Panc1 (cell line): ENCODE measurements at regions not wholly inside any gene's neighbourhood (a gene's known extent, or its start where the extent isn't known, plus 50 kb on each side); places are given as distances from the start of the nearest gene placed in this dataset.

Source experiments
- ATAC-seq: fragments of 200-7000 bp; cut with Tn5 transposase; 2 replicates; pipeline ENCODE4 v1.9.1; 2020; ENCODE audit warnings: mild to moderate bottlenecking, moderate library complexity
- BruUV-seq: library from RNA; stranded (reverse); fragments of 400-500 nt; replicated peaks from 2 replicates; lab custom pipeline; 2021; lab: Mats Ljungman, UMichigan
- CTCF ChIA-PET: fragments of 300-600 bp; sonication (Branson Sonifier 250); formaldehyde crosslinking; loops from one replicate; lab custom pipeline; 2022; ENCODE audit warnings: antibody characterized with exemption; lab: Charles Lee
- POLR2A ChIA-PET: fragments of 300-600 bp; sonication (Branson Sonifier 250); formaldehyde crosslinking; loops from one replicate; lab custom pipeline; 2022; ENCODE audit warnings: antibody characterized with exemption; lab: Charles Lee
- DNase-seq: peaks from one replicate; pipeline ENCODE4 v3.0.0-alpha.2; 2010; ENCODE audit warnings: low read depth, low spot score
- H3K27ac ChIP-seq: 2 replicates; pipeline ENCODE4 v1.5.1; 2011; ENCODE audit warnings: mild to moderate bottlenecking, low read length, inconsistent platforms
- H3K27me3 ChIP-seq: fragments of 200-500 bp; sonication (Bioruptor generic); 2 replicates; pipeline ENCODE4 v1.6.0; 2014; ENCODE audit warnings: low read length, inconsistent platforms; ENCODE audit not compliant: control insufficient read depth, insufficient read depth
- H3K36me3 ChIP-seq: fragments of 200-500 bp; sonication (Bioruptor generic); 2 replicates; pipeline ENCODE4 v1.5.1; 2014; ENCODE audit warnings: inconsistent platforms, mild to moderate bottlenecking, low read length, moderate library complexity; ENCODE audit not compliant: control insufficient read depth, insufficient read depth
- H3K4me1 ChIP-seq: 2 replicates; pipeline ENCODE4 v1.5.1; 2011; ENCODE audit warnings: inconsistent platforms, mild to moderate bottlenecking, low read length, moderate library complexity; ENCODE audit not compliant: control insufficient read depth, insufficient read depth
- H3K4me3 ChIP-seq, 2 experiments: 2 replicates each; pipeline ENCODE4 v1.5.1; 2011 to 2012; ENCODE audit warnings: low read depth in 2 of 2, low read length in 2 of 2, mild to moderate bottlenecking in 2 of 2, inconsistent platforms in 1 of 2, moderate library complexity in 1 of 2
- H3K9me3 ChIP-seq: fragments of 200-500 bp; sonication (Bioruptor generic); 2 replicates; pipeline ENCODE4 v1.5.1; 2014; ENCODE audit warnings: low read depth, mild to moderate bottlenecking, inconsistent platforms, low read length, moderate library complexity; ENCODE audit not compliant: control insufficient read depth, insufficient read depth
- POLR2AphosphoS5 ChIP-seq: IDR thresholded peaks from 2 replicates; pipeline ENCODE4 v1.6.1; 2012; ENCODE audit warnings: mild to moderate bottlenecking, low read depth, low read length, moderate library complexity
- SIN3A ChIP-seq: IDR thresholded peaks from 2 replicates; pipeline ENCODE4 v1.6.1; 2012; ENCODE audit warnings: low read depth, mild to moderate bottlenecking, low read length, moderate library complexity, borderline replicate concordance; ENCODE audit not compliant: insufficient read depth
- TCF7L2 ChIP-seq: IDR thresholded peaks from 2 replicates; pipeline ENCODE4 v1.6.1; 2011; ENCODE audit warnings: mild to moderate bottlenecking, low read depth, low read length, inconsistent platforms
- in situ Hi-C: cut with HindIII; loops from 2 replicates; pipeline ENCODE4 v1.10.0; 2016; ENCODE audit warnings: low sequenced_read_pairs, low pct_unique_long_range_greater_than_20kb
- intact Hi-C: fragments of 100-400 bp; cut with micrococcal nuclease; formaldehyde crosslinking; loops from one replicate; pipeline ENCODE4 v1.10.0; 2022; ENCODE audit not compliant: unreplicated experiment
- TF ChIP-seq, protein P1 (sequence below), 2 experiments: IDR thresholded peaks; 2 replicates each; pipeline ENCODE4 v1.6.1; 2011 to 2012; ENCODE audit warnings: low read depth in 2 of 2, control low read depth in 1 of 2, low read length in 1 of 2, mild to moderate bottlenecking in 1 of 2, moderate library complexity in 1 of 2; ENCODE audit not compliant: insufficient read depth in 1 of 2
- TF ChIP-seq, protein P2 (sequence below): fragments of 450-650 bp; IDR thresholded peaks from 2 replicates; pipeline ENCODE4 v1.5.1; 2017; ENCODE audit warnings: mild to moderate bottlenecking

DNA sequence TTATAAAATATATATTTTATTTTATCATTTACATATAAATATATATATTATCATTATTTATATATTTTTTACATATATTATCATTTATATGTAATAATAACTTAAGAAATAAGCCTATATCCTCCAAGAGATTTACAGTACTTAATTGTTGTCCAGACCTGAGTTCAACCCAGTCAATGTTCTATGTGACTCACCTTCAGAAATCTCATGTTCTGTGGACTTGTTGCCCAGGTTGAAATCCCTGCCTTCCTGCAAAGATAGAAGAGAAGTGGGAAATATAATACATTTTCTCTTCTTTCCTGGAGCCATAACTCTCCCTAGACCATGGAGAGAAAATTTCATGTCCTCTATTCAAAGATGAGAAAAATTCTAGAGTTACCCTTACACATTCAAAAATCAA lies 247.3 kb downstream of the PARM1 start:
- in situ Hi-C loops (no loop called here), intact Hi-C loops (no loop called here)
- no TSS peak for BruUV-seq
- CTCF ChIA-PET = no interaction called here
- POLR2A ChIA-PET = no interaction called here
- ATAC-seq (no peak), DNase-seq (no peak)
- H3K9me3 ChIP-seq = no peaks in the 10 kb centered on the region
- no peaks in the 10 kb centered on the region for H3K27me3 ChIP-seq
- TF ChIP-seq SIN3A (no peak), TCF7L2 (no peak), POLR2AphosphoS5 (no peak)
- TF ChIP-seq, protein P1, sequence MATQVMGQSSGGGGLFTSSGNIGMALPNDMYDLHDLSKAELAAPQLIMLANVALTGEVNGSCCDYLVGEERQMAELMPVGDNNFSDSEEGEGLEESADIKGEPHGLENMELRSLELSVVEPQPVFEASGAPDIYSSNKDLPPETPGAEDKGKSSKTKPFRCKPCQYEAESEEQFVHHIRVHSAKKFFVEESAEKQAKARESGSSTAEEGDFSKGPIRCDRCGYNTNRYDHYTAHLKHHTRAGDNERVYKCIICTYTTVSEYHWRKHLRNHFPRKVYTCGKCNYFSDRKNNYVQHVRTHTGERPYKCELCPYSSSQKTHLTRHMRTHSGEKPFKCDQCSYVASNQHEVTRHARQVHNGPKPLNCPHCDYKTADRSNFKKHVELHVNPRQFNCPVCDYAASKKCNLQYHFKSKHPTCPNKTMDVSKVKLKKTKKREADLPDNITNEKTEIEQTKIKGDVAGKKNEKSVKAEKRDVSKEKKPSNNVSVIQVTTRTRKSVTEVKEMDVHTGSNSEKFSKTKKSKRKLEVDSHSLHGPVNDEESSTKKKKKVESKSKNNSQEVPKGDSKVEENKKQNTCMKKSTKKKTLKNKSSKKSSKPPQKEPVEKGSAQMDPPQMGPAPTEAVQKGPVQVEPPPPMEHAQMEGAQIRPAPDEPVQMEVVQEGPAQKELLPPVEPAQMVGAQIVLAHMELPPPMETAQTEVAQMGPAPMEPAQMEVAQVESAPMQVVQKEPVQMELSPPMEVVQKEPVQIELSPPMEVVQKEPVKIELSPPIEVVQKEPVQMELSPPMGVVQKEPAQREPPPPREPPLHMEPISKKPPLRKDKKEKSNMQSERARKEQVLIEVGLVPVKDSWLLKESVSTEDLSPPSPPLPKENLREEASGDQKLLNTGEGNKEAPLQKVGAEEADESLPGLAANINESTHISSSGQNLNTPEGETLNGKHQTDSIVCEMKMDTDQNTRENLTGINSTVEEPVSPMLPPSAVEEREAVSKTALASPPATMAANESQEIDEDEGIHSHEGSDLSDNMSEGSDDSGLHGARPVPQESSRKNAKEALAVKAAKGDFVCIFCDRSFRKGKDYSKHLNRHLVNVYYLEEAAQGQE (IDR thresholded peaks at IDR 0.05; ENCODE audit: insufficient read depth in 1 of 2, low read depth in 2 of 2, low read length in 1 of 2) = no peak
- TF ChIP-seq, protein P2, sequence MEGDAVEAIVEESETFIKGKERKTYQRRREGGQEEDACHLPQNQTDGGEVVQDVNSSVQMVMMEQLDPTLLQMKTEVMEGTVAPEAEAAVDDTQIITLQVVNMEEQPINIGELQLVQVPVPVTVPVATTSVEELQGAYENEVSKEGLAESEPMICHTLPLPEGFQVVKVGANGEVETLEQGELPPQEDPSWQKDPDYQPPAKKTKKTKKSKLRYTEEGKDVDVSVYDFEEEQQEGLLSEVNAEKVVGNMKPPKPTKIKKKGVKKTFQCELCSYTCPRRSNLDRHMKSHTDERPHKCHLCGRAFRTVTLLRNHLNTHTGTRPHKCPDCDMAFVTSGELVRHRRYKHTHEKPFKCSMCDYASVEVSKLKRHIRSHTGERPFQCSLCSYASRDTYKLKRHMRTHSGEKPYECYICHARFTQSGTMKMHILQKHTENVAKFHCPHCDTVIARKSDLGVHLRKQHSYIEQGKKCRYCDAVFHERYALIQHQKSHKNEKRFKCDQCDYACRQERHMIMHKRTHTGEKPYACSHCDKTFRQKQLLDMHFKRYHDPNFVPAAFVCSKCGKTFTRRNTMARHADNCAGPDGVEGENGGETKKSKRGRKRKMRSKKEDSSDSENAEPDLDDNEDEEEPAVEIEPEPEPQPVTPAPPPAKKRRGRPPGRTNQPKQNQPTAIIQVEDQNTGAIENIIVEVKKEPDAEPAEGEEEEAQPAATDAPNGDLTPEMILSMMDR = no peak
- no peak overlapping the region for H3K4me3 ChIP-seq
- no peaks in the 10 kb centered on the region for H3K4me1 ChIP-seq
- no peaks in the 10 kb centered on the region for H3K36me3 ChIP-seq
- H3K27ac ChIP-seq = no peak overlapping the region

DNA sequence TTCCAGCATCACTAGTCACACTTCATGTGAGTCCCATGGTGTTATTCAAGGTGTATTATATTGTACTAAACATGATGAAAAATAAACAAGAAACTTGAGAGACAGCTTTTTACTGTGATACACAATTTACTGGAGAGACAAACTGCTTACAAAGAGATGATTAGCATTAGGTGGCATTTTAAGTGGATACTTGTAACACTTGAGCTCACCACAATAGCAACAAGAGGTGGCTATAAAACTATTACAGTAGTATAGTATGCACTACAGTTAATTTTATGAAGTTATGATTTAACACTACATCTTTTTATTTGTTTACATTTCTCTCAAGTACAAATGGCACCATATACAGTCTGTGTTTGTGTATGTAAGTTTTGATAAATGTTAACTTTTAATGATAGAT lies 246.6 kb downstream of the PARM1 start:
- Histone ChIP-seq H3K9me3 (no peaks in the 10 kb centered on the region), H3K4me1 (no peaks in the 10 kb centered on the region), H3K4me3 (no peak overlapping the region), H3K27me3 (no peaks in the 10 kb centered on the region), H3K36me3 (no peaks in the 10 kb centered on the region), H3K27ac (no peak overlapping the region)
- intact Hi-C loops = no loop called here
- no TSS peak for BruUV-seq
- ChIA-PET POLR2A (no interaction called here), CTCF (no interaction called here)
- no peak for DNase-seq
- in situ Hi-C loops = no loop called here
- TF ChIP-seq, protein P1 (IDR thresholded peaks at IDR 0.05; ENCODE audit: insufficient read depth in 1 of 2, low read depth in 2 of 2, low read length in 1 of 2) = no peak
- no peak for TF ChIP-seq SIN3A
- TF ChIP-seq POLR2AphosphoS5 = no peak
- no peak for TF ChIP-seq TCF7L2
- TF ChIP-seq, protein P2 = no peak
- no peak for ATAC-seq
